ENCODE measurements at regions not wholly inside any gene's neighbourhood (a gene's known extent, or its start where the extent isn't known, plus 50 kb on each side); places are given as distances from the start of the nearest gene placed in this dataset.

- peaks cover 4% of the 10 kb centered on the region for H3K27me3 Mint-ChIP-seq (ENCODE audit: low read depth, poor library complexity)
- no peak for TF ChIP-seq CTCF (IDR thresholded peaks at IDR 0.05)
- peak overlapping the region; percentile 63 for H3K27ac Mint-ChIP-seq
- H3K4me3 Mint-ChIP-seq: peak overlapping the region; percentile 21
- DNase-seq: no peak
- no peaks in the 10 kb centered on the region for H3K9me3 Mint-ChIP-seq
- peaks cover 41% of the 10 kb centered on the region for H3K4me1 Mint-ChIP-seq
- H3K36me3 Mint-ChIP-seq (ENCODE audit: low read depth): no peaks in the 10 kb centered on the region
These were observed 194.4 kb downstream of the SLIT2 start for GRCh38 chr4:20445933-20446723.

GRCh38 chr4:20447103-20447502 lies 195.4 kb downstream of the SLIT2 start:
- H3K4me1 Mint-ChIP-seq: peaks cover 36% of the 10 kb centered on the region
- H3K4me3 Mint-ChIP-seq: no peak overlapping the region

GRCh38 chr4:20451986-20452385 lies 200.3 kb downstream of the SLIT2 start:
- H3K4me3 Mint-ChIP-seq: no peak overlapping the region
- no peaks in the 10 kb centered on the region for H3K36me3 Mint-ChIP-seq (ENCODE audit: low read depth)
- no peak overlapping the region for H3K27ac Mint-ChIP-seq
- peaks cover 9% of the 10 kb centered on the region for H3K4me1 Mint-ChIP-seq
- no peak for DNase-seq
- TF ChIP-seq CTCF (IDR thresholded peaks at IDR 0.05): no peak
- no peaks in the 10 kb centered on the region for H3K9me3 Mint-ChIP-seq
- H3K27me3 Mint-ChIP-seq (ENCODE audit: low read depth, poor library complexity): no peaks in the 10 kb centered on the region

More at GRCh38 chr4:20447103-20447502, 195.4 kb downstream of the SLIT2 start:
- DNase-seq: no peak
- H3K27ac Mint-ChIP-seq: peak overlapping the region; percentile 74
- H3K36me3 Mint-ChIP-seq (ENCODE audit: low read depth): no peaks in the 10 kb centered on the region
- H3K9me3 Mint-ChIP-seq: no peaks in the 10 kb centered on the region
- peaks cover 4% of the 10 kb centered on the region for H3K27me3 Mint-ChIP-seq (ENCODE audit: low read depth, poor library complexity)
- TF ChIP-seq CTCF (IDR thresholded peaks at IDR 0.05): no peak

GRCh38 chr4:20454515-20454914 lies 202.8 kb downstream of the SLIT2 start:
- H3K4me3 Mint-ChIP-seq: no peak overlapping the region
- no peak overlapping the region for H3K27ac Mint-ChIP-seq
- H3K36me3 Mint-ChIP-seq (ENCODE audit: low read depth): no peaks in the 10 kb centered on the region
- no peaks in the 10 kb centered on the region for H3K4me1 Mint-ChIP-seq
- no peak for TF ChIP-seq CTCF (IDR thresholded peaks at IDR 0.05)
- H3K27me3 Mint-ChIP-seq (ENCODE audit: low read depth, poor library complexity): no peaks in the 10 kb centered on the region
- no peak for DNase-seq
- no peaks in the 10 kb centered on the region for H3K9me3 Mint-ChIP-seq

- H3K36me3 Mint-ChIP-seq (ENCODE audit: low read depth): no peaks in the 10 kb centered on the region
- H3K4me3 Mint-ChIP-seq: no peak overlapping the region
- no peaks in the 10 kb centered on the region for H3K4me1 Mint-ChIP-seq
- no peak for TF ChIP-seq CTCF (IDR thresholded peaks at IDR 0.05)
- no peak overlapping the region for H3K27ac Mint-ChIP-seq
- DNase-seq: no peak
- H3K27me3 Mint-ChIP-seq (ENCODE audit: low read depth, poor library complexity): no peaks in the 10 kb centered on the region
- H3K9me3 Mint-ChIP-seq: no peaks in the 10 kb centered on the region
These were observed 204.7 kb downstream of the SLIT2 start for GRCh38 chr4:20456407-20456806.
